K562 (cell line): ENCODE measurements at regions not wholly inside any gene's neighbourhood (a gene's known extent, or its start where the extent isn't known, plus 50 kb on each side); places are given as distances from the start of the nearest gene placed in this dataset.

ENCODE experiments used
- BRCA1 ChIP-seq, 2 experiments: fragments of 450-650 bp in 1 of 2; sonication (generic) in 1 of 2; formaldehyde crosslinking in 1 of 2; IDR thresholded peaks; 2 replicates each; pipeline versions ENCODE4 v1.5.0 to v1.6.1; 2017 to 2020; ENCODE audit warnings: mild to moderate bottlenecking in 1 of 2, missing genetic modification reagents in 1 of 2
- CBFB ChIP-seq: sonication (generic); formaldehyde crosslinking; IDR thresholded peaks from 2 replicates; pipeline ENCODE4 v1.4.0; 2020; ENCODE audit warnings: mild to moderate bottlenecking, missing genetic modification reagents
- GATA2 ChIP-seq: sonication (generic); formaldehyde crosslinking; IDR thresholded peaks from 2 replicates; pipeline ENCODE4 v1.4.0; 2020; ENCODE audit warnings: mild to moderate bottlenecking, missing genetic modification reagents
- KLF10 ChIP-seq: fragments of 250-450 bp; sonication (Bioruptor Pico); IDR thresholded peaks from 2 replicates; pipeline ENCODE4 v1.6.1; 2021; ENCODE audit warnings: matching md5 sums
- PHF20 ChIP-seq: fragments of 450-650 bp; IDR thresholded peaks from 2 replicates; pipeline ENCODE4 v1.6.1; 2018; ENCODE audit not compliant: partially characterized antibody
- TAF15 ChIP-seq: fragments of 200-400 bp; formaldehyde crosslinking; IDR thresholded peaks from 2 replicates; pipeline ENCODE4 v1.6.1; 2017; ENCODE audit warnings: mild to moderate bottlenecking, low read depth, low read length, moderate library complexity
- ZNF384 ChIP-seq: IDR thresholded peaks from 2 replicates; pipeline ENCODE4 v1.6.1; 2012; ENCODE audit warnings: low read depth, low read length, improper control_type of control experiment
- ZNF395 ChIP-seq: fragments of 200-800 bp; sonication (Bioruptor generic); IDR thresholded peaks from 2 replicates; pipeline ENCODE4 v1.6.1; 2017; ENCODE audit warnings: missing genetic modification characterization, missing compliant biosample characterization

- TF ChIP-seq GATA2 (CRISPR knock-in tag): no peak
- no peak for TF ChIP-seq TAF15
- TF ChIP-seq ZNF384: no peak
- no peak for TF ChIP-seq BRCA1 (IDR thresholded peaks at IDR 0.05)
- no peak for TF ChIP-seq BRCA1 (CRISPR knock-in tag; IDR thresholded peaks at IDR 0.05)
- TF ChIP-seq KLF10: no peak
- TF ChIP-seq ZNF395 (CRISPR knock-in tag): no peak
- no peak for TF ChIP-seq PHF20
- no peak for TF ChIP-seq CBFB (CRISPR knock-in tag)
Observed at GRCh38 chr4:180694875-180695274, 1548.3 kb upstream of the TENM3 start.
